H1 (cell line): ENCODE measurements at regions not wholly inside any gene's neighbourhood (a gene's known extent, or its start where the extent isn't known, plus 50 kb on each side); places are given as distances from the start of the nearest gene placed in this dataset.

ENCODE experiments used
- ATF2 ChIP-seq: IDR thresholded peaks from 2 replicates; pipeline ENCODE4 v1.6.1; 2012; ENCODE audit warnings: low read length, inconsistent platforms
- BRCA1 ChIP-seq: IDR thresholded peaks from 2 replicates; pipeline ENCODE4 v1.6.1; 2012; ENCODE audit warnings: low read depth, low read length, improper control_type of control experiment
- CEBPB ChIP-seq: IDR thresholded peaks from 2 replicates; pipeline ENCODE4 v1.6.1; 2012; ENCODE audit warnings: low read depth, low read length
- FOSL1 ChIP-seq: IDR thresholded peaks from 2 replicates; pipeline ENCODE4 v1.6.1; 2011; ENCODE audit warnings: mild to moderate bottlenecking, low read depth, low read length, moderate library complexity; ENCODE audit not compliant: insufficient read depth
- MAX ChIP-seq: IDR thresholded peaks from 2 replicates; pipeline ENCODE4 v1.6.1; 2012; ENCODE audit warnings: inconsistent platforms

GRCh38 chr19:28042516-28042915 is 1170.4 kb downstream of the UQCRFS1 start (continued):
- TF ChIP-seq BRCA1, result no peak
- no peak for TF ChIP-seq CEBPB
- no peak for TF ChIP-seq FOSL1
- no peak for TF ChIP-seq MAX
- TF ChIP-seq ATF2, result no peak
